Anterior cingulate cortex (tissue), 58 donors: ENCODE measurements at regions not wholly inside any gene's neighbourhood (a gene's known extent, or its start where the extent isn't known, plus 50 kb on each side); places are given as distances from the start of the nearest gene placed in this dataset.

Experiments used
- DNase-seq, 58 donors: peaks; one replicate each; lab custom pipeline; 2025; lab: John Stamatoyannopoulos, UW

DNA sequence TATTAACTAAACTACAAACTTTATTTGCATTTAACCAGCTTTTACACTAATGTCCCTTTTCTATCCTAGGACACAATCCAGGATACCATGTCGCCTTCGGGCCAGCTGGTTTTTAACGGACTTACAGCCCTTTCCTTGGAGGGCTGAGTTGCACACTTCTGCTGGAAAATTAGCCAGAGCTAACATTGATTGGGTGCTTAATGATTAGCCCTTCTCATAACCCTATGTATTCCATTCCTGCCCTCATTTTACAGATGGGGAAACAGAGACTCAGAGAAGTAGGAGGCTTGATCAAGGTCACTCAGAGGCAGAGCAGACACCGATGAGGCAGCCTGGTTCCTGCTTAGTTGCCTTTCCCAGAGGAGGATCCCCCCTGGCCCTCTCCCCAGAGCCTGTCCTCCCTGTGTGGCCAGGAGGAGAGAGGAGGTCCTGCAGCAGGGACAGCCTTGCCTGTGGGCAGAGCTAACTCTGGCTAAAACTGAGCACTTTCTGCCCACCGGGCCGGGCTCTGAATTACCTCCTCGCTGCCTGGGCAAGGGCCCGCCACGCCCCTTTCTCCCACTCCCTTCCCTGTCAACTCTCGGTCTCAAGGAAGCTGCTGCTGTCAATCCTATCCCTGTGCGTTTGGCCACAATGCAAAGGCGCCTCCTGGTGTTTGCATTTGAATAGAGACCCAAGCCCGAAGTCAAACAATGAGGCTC lies 59.6 kb upstream of the PAX6 start:
- peak in 19 of 58 donors; percentile 2 to 18 (median 6) for DNase-seq

DNA sequence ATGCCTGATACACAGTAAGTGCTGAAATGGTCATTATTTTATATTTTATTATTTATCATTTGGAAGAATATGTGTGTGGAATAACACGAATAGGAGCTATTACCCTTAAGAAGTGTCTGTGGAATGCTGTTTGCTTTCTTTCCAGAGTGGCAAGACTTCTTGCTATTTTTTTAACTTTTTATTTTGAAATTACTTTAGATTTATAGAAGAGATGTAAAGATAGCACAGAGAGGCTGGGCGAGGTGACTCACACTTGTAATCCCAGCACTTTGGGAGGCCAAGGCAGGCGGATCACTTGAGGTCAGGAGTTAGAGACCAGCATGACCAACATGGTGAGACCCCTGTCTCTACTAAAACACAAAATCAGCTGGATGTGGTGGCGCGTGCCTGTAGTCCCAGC lies 58.9 kb upstream of the PAX6 start:
- DNase-seq, result no peak

DNA sequence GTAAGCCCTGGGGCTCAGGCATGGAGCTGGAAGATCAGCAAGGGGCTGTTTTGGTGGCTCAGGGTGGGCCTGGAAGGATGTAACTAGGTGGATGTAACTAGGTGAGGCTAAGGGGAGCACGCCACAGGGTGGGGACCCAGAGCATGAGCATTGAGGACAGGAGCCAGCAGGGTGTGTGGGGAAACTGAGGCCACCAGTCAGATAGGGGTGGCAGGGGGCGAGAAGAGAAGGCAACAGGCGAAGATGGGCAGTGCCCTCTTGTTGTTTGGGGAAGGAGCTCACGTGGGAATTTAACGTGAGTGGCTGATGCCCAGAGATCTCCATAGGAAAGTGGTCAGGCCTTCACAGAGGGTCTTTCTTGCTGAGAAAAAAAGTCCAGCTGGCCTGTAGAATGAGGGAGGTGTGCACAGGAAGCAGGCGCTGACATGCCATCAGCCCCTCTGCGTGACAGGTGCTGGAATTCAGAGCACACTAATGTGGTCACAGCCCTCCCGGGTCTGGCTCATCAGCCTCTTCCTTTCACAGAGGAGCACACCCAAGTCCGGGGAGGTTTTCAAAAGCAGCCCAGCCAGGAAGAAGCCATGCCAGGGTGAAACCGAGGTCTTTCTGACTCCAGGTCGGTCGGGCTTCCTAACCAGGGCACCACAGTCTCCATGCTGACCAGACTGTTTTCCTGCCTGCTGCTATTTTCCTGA lies 54.6 kb upstream of the PAX6 start:
- DNase-seq, result no peak

DNA sequence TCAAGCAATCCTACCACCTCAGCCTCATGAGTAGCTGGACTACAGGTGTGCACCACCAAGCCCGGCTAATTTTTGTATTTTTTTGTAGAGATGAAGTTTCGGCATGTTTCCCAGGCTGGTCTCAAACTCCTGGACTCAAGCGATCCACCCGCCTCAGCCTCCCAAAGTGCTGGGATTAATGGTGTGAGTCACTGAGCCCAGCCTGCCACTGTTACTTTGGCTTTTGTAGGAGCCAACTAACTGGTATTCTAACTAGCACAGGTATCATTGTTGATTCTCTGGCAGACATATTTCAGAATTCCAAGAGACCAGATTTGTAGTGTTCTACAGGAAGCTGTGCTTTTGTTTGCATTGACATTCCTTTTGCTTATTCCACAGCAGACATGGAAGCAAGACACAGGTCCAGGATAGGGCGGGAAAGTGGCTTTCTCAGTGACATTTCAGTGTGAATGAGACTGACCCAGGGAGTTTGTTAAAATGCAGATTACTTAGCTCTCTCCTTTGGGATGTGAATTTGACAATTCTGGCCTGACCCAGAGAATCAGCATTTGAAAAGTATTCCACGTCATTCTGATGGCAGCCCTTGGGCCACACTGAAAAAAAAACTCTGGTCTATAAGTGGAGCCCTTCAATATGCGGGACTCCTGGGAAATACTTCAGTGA lies 52.2 kb upstream of the PAX6 start:
- no peak for DNase-seq

DNA sequence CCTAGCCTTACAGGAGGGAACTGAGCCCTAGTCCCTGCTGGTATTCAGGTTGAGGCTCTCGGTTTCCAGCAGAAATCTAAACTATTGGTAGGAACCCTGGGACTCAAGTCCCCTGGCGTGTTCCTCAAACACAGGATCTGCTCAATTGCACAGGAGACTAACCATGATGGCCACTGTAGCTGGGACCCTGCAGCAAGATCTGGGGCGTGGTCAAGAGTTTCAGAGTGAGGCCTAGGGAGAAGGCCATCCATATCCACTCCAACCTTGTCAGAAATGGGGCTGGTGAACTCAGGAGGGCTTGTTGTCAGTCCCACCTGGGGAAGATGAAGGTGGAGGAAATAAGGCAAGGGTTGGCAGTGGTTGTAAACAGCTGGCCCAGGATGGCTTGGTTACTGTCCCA lies 49.9 kb upstream of the PAX6 start:
- DNase-seq, result no peak
